GM18951 (cell line): ENCODE measurements at regions not wholly inside any gene's neighbourhood (a gene's known extent, or its start where the extent isn't known, plus 50 kb on each side); places are given as distances from the start of the nearest gene placed in this dataset.
"Not testable (repeated sequence)": the region's sequence is repeated elsewhere in the genome, so short reads cannot be mapped to it uniquely, and the experiment has no call there.

Experiments
- POLR2A ChIP-seq: IDR thresholded peaks from 4 replicates; pipeline ENCODE4 v1.6.1; 2011; ENCODE audit warnings: mild to moderate bottlenecking; ENCODE audit not compliant: insufficient read length, insufficient read depth; ENCODE audit errors: extremely low read depth
- in situ Hi-C: fragments of 300-500 bp; cut with MboI; formaldehyde crosslinking; loops from one replicate; pipeline ENCODE4 v1.12.0; 2022; ENCODE audit warnings: low sequenced_read_pairs, mixed read lengths, inconsistent platforms; ENCODE audit not compliant: unreplicated experiment

- TF ChIP-seq POLR2A = no peak
- in situ Hi-C loops = no loop called here
These were observed 90.0 kb upstream of the SEMA3C start for GRCh38 chr7:81008901-81009300.

- in situ Hi-C loops = no loop called here
- TF ChIP-seq POLR2A = no peak
These were observed 88.2 kb upstream of the SEMA3C start for GRCh38 chr7:81007051-81007450.

GRCh38 chr7:81005254-81005653 lies 86.4 kb upstream of the SEMA3C start:
- in situ Hi-C loops = no loop called here
- TF ChIP-seq POLR2A = no peak

GRCh38 chr7:81004098-81004497 lies 85.2 kb upstream of the SEMA3C start:
- in situ Hi-C loops = no loop called here
- no peak for TF ChIP-seq POLR2A

- in situ Hi-C loops = no loop called here
- no peak for TF ChIP-seq POLR2A
These were observed 84.5 kb upstream of the SEMA3C start for GRCh38 chr7:81003326-81003725.

GRCh38 chr7:81002421-81002820 lies 83.6 kb upstream of the SEMA3C start:
- TF ChIP-seq POLR2A = no peak
- in situ Hi-C loops = no loop called here

- in situ Hi-C loops = no loop called here
- no peak for TF ChIP-seq POLR2A
These were observed 80.9 kb upstream of the SEMA3C start for GRCh38 chr7:80999771-81000170.

GRCh38 chr7:80999100-80999499 lies 80.2 kb upstream of the SEMA3C start:
- in situ Hi-C loops = no loop called here
- TF ChIP-seq POLR2A = no peak

- TF ChIP-seq POLR2A = no peak
- in situ Hi-C loops = no loop called here
These were observed 79.0 kb upstream of the SEMA3C start for GRCh38 chr7:80997841-80998240.

- in situ Hi-C loops = not testable (repeated sequence)
These were observed 77.4 kb upstream of the SEMA3C start for GRCh38 chr7:80996236-80996635.

GRCh38 chr7:80991654-80992053 lies 72.8 kb upstream of the SEMA3C start:
- in situ Hi-C loops = no loop called here
- TF ChIP-seq POLR2A = no peak

- in situ Hi-C loops = no loop called here
- no peak for TF ChIP-seq POLR2A
These were observed 65.8 kb upstream of the SEMA3C start for GRCh38 chr7:80984619-80985018.

- no peak for TF ChIP-seq POLR2A
- in situ Hi-C loops = no loop called here
These were observed 62.6 kb upstream of the SEMA3C start for GRCh38 chr7:80981405-80981804.

- no peak for TF ChIP-seq POLR2A
- in situ Hi-C loops = no loop called here
These were observed 58.9 kb upstream of the SEMA3C start for GRCh38 chr7:80977751-80978150.
